ENCODE measurements at regions not wholly inside any gene's neighbourhood (a gene's known extent, or its start where the extent isn't known, plus 50 kb on each side); places are given as distances from the start of the nearest gene placed in this dataset.

DNA sequence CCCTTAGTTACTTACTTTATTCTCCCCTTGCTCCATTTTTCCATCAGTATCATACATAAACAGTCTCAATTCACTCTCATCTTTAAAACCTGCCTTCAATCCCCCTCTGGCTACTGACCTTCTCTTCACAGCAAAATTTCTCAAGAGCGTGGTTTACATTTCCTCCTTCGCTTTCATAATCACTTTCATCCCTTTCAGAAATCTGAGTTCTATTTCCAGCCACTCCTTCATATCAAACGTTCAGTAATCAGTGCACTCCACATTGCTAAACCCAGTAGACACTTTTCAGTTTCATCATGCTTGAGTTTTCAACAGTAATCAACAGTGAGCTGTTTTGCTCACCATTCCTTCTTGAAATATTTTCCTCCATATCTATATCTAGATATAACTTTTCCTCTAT, 176.7 kb upstream of the HSF2 start:
- ChIA-PET POLR2A (no interaction called here), CTCF (no interaction called here)
- TF ChIP-seq, protein P1, sequence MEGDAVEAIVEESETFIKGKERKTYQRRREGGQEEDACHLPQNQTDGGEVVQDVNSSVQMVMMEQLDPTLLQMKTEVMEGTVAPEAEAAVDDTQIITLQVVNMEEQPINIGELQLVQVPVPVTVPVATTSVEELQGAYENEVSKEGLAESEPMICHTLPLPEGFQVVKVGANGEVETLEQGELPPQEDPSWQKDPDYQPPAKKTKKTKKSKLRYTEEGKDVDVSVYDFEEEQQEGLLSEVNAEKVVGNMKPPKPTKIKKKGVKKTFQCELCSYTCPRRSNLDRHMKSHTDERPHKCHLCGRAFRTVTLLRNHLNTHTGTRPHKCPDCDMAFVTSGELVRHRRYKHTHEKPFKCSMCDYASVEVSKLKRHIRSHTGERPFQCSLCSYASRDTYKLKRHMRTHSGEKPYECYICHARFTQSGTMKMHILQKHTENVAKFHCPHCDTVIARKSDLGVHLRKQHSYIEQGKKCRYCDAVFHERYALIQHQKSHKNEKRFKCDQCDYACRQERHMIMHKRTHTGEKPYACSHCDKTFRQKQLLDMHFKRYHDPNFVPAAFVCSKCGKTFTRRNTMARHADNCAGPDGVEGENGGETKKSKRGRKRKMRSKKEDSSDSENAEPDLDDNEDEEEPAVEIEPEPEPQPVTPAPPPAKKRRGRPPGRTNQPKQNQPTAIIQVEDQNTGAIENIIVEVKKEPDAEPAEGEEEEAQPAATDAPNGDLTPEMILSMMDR (IDR thresholded peaks at IDR 0.05; ENCODE audit: low read depth, low read length), result no peak
- Histone ChIP-seq H3K27ac (ENCODE audit: low read depth, low read length) (no peak overlapping the region), H3K9me3 (ENCODE audit: control insufficient read depth, insufficient read depth, low read length) (no peaks in the 10 kb centered on the region), H3K27me3 (ENCODE audit: control insufficient read depth, insufficient read depth, low read length) (no peaks in the 10 kb centered on the region), H3K4me3 (ENCODE audit: low read depth, low read length) (no peak overlapping the region)
- no peak for DNase-seq (ENCODE audit: low read depth, low spot score)

GRCh38 chr6:122223251-122223650, 176.2 kb upstream of the HSF2 start:
- TF ChIP-seq, protein P1 (IDR thresholded peaks at IDR 0.05; ENCODE audit: low read depth, low read length), result no peak
- no peaks in the 10 kb centered on the region for H3K27me3 ChIP-seq (ENCODE audit: control insufficient read depth, insufficient read depth, low read length)
- no peak overlapping the region for H3K4me3 ChIP-seq (ENCODE audit: low read depth, low read length)
- ChIA-PET POLR2A (no interaction called here), CTCF (no interaction called here)
- no peak overlapping the region for H3K27ac ChIP-seq (ENCODE audit: low read depth, low read length)
- DNase-seq (ENCODE audit: low read depth, low spot score), result no peak
- H3K9me3 ChIP-seq (ENCODE audit: control insufficient read depth, insufficient read depth, low read length), result no peaks in the 10 kb centered on the region

- DNase-seq (ENCODE audit: low read depth, low spot score), result no peak
- Histone ChIP-seq H3K27ac (ENCODE audit: low read depth, low read length) (no peak overlapping the region), H3K27me3 (ENCODE audit: control insufficient read depth, insufficient read depth, low read length) (no peaks in the 10 kb centered on the region), H3K4me3 (ENCODE audit: low read depth, low read length) (no peak overlapping the region), H3K9me3 (ENCODE audit: control insufficient read depth, insufficient read depth, low read length) (no peaks in the 10 kb centered on the region)
- TF ChIP-seq, protein P1 (IDR thresholded peaks at IDR 0.05; ENCODE audit: low read depth, low read length), result no peak
- CTCF ChIA-PET, result no interaction called here
- POLR2A ChIA-PET, result no interaction called here
Observed at GRCh38 chr6:122238861-122239260, 160.6 kb upstream of the HSF2 start.

DNA sequence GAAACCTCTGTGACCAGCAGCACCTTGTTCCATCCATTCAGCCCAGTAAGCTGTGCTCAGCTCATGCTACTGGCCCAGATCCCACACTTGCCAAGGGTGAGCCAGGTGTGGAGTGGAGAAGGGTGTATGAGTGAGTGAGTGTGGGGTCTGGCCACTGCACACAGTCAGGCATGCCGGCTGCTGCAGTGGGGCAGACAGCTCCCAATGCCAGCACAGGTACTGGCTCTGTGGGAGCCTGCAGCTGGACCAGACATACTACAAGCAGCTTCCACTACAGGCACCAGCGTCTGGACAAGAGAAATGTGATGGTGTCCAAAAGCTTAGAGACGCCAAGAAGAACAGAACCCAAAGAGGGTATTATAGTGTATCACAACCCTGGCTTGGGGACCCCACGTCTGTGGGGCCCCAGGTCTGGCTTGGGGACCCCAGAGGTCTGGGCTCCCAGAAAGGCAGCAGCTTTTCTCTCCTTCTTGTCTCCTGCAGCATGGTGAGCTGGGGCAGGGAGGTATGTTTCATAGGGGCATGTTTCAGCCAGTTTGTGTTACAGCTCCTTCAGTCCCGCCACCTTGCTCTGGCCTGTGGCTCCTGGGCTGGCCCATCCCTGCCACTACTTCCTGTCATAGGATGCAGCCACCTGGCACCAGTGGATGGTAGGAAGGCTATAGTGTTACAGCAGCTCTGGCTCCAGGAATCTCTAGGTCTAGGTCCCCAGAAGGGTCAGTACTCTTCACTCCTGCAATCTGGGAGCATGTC, 152.4 kb upstream of the HSF2 start:
- H3K27me3 ChIP-seq (ENCODE audit: control insufficient read depth, insufficient read depth, low read length), result no peaks in the 10 kb centered on the region
- CTCF ChIA-PET, result no interaction called here
- peaks cover 17% of the 10 kb centered on the region for H3K9me3 ChIP-seq (ENCODE audit: control insufficient read depth, insufficient read depth, low read length)
- no peak overlapping the region for H3K4me3 ChIP-seq (ENCODE audit: low read depth, low read length)
- POLR2A ChIA-PET, result no interaction called here
- H3K27ac ChIP-seq (ENCODE audit: low read depth, low read length), result no peak overlapping the region
- DNase-seq (ENCODE audit: low read depth, low spot score), result no peak
- TF ChIP-seq, protein P1 (IDR thresholded peaks at IDR 0.05; ENCODE audit: low read depth, low read length), result no peak

DNA sequence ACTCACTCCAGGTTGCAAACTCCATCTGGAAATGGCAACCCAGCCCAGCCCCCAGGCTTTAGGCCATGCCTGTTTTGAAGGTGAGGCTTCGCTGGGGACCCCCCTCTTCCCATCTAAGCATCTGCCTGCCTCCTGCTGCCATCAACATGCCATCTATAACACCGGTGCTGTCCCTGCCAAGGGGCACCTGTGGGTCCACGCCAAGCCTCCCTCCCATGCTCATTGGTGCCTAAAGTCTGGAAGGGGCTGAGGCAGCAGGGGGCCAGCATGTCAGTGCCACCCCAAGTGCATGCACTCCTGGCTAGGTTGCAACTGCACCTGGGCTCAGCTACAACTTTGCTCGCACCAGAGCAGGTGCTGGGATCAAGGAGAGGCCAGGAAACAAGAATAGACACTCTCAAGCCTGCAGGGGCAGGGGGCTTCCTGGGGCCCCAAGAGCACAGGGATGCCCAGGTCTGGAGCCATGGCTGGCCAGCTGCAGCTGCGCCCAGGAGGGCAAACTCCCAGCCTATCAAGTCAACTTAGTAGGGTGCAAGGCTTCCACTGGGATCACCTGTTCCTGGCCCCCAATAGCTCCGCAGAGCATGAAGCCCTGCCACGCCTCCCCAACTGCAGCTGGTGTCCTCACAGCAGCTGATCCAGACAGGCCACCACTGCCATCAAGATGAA, 151.3 kb upstream of the HSF2 start:
- TF ChIP-seq, protein P1 (IDR thresholded peaks at IDR 0.05; ENCODE audit: low read depth, low read length), result no peak
- CTCF ChIA-PET, result no interaction called here
- no peak overlapping the region for H3K27ac ChIP-seq (ENCODE audit: low read depth, low read length)
- DNase-seq (ENCODE audit: low read depth, low spot score), result no peak
- peaks cover 17% of the 10 kb centered on the region for H3K9me3 ChIP-seq (ENCODE audit: control insufficient read depth, insufficient read depth, low read length)
- H3K4me3 ChIP-seq (ENCODE audit: low read depth, low read length), result no peak overlapping the region
- POLR2A ChIA-PET, result no interaction called here
- no peaks in the 10 kb centered on the region for H3K27me3 ChIP-seq (ENCODE audit: control insufficient read depth, insufficient read depth, low read length)

All from AG04450 (cell line).